Suppressor macrophage treated with lipopolysaccharide for 4 hours (primary cell): ENCODE measurements at regions not wholly inside any gene's neighbourhood (a gene's known extent, or its start where the extent isn't known, plus 50 kb on each side); places are given as distances from the start of the nearest gene placed in this dataset.
"Not testable (repeated sequence)": the region's sequence is repeated elsewhere in the genome, so short reads cannot be mapped to it uniquely, and the experiment has no call there.

Experiments used
- DNase-seq: peaks from one replicate; pipeline ENCODE4 v3.0.0-alpha.2; 2020

DNA sequence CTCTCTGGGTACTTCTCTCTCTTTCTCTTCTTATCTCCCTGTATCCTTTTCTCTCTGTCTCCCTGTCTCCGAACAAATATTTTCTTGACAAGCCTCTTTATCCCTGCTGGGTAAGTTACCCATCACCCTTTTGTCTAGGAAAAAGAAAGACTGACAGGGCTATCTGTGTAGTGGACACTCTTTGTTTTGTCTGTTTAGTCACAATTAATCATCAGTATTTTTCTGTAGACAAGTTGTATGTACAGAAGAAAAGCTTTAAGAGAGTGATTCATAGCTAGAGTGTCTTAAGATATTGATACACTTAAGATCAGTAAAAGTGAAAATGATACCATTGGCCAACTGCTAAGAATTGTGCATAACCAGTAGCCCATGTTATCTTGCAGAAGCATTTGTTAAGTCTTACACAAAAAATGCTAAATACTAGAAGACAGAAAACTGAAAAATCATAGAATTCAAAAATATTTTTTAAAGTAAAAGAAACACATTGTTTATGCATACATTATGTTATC, 1043.8 kb upstream of the EDIL3 start:
- DNase-seq: no peak

- DNase-seq: not testable (repeated sequence)
Measured at GRCh38 chr5:85431726-85432125, 1047.0 kb upstream of the EDIL3 start.

- no peak for DNase-seq
Measured at GRCh38 chr5:85441156-85441555, 1056.5 kb upstream of the EDIL3 start.

DNA sequence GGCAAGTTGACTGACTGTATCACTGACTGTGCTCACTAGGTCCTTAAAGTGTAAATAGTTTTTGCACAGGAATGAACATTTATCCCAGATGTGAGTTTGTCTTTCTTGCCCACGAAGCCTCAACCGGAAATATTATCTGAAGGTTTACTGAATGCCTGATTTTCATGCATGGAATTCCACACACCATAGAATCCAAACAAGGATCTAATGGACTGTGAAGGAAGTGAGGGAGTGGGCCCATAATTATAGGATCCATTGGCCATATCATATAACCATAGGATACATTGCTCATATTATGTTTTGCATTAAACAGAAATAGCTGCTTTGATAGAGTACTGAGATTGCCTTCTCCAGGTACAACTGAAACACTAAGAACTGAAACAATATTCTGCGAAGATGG, 1057.2 kb upstream of the EDIL3 start:
- DNase-seq: no peak

GRCh38 chr5:85452322-85453025, 1067.8 kb upstream of the EDIL3 start:
- DNase-seq: no peak

- DNase-seq: no peak
Measured at GRCh38 chr5:85453026-85453349, 1068.3 kb upstream of the EDIL3 start.

DNA sequence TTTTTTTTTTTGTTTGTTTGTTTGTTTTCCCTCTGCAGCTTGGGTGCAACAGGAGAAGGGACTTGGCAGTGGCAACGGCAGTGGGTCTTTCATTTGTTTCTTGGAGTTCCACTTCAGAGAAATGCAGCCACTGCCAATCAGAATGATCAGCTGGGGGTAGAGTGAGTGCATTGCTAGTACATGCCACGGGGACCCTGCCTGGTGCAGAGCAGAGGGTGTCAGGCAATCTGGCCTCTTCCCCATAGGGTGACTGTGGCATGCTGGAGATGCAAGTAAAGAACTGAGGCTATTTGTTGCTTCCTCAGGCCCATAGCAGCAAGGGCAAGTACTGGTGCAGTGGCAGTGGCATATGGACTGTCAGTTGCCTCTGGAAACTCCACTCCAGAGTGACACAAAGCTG, 1073.6 kb upstream of the EDIL3 start:
- DNase-seq: no peak

DNA sequence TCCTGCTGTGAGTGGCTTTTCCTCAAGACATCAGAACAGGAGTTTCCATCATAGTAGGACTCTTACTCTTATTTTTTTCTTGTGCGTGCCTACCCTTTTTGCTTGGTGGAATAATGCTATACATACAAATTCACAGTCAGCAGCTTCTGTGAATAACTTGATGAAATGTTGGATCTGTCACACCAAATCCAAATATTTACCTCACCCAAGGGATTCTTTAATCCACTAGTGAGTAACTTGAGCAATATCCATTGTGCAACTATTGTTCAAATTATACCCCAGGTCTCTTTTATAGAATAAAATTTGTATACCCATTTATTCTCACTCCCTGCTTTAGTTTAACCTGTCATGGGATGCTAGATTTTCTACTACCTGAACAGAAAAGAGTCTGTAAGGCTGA, 1078.3 kb upstream of the EDIL3 start:
- no peak for DNase-seq

DNA sequence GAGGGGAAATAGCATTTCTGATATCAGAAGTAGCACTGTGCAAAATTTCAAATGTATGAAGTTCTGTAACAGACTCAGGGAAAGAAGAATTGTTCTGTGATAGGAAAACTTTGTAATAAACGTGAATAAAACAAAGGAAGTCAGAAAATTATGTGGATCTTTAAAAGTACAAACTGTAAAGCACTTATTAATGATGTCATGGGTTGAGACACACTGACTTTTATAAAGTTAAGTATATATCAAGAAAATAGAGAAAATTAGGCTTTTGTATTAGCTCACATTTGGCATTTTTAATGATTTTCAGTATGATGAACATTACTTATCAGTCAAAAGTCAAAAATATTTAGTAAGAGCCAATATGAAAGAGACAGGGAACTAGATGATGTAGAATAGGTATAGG, 1081.7 kb upstream of the EDIL3 start:
- DNase-seq: no peak

GRCh38 chr5:85472749-85473148, 1088.1 kb upstream of the EDIL3 start:
- DNase-seq: no peak

GRCh38 chr5:85475151-85475550, 1090.5 kb upstream of the EDIL3 start:
- DNase-seq: not testable (repeated sequence)

GRCh38 chr5:85476617-85477016, 1091.9 kb upstream of the EDIL3 start:
- DNase-seq: no peak

DNA sequence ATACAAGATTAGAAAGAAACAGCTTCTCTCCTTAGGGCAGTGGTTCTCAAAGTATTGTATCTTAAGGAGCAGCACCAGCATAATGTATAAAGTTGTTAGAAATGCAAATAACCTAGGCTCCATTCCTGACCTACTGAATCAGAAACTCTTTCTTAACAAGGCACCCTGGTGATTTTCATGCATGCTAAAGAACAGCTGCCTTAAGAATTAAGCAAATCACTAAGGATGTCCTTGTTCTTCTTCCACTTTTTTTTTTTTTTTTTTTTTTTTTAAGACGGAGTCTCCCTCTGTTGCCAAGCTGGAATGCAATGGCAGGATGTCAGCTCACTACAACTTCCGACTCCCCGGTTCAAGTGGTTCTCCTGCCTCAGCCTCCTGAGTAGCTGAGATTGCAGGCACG, 1095.2 kb upstream of the EDIL3 start:
- no peak for DNase-seq

DNA sequence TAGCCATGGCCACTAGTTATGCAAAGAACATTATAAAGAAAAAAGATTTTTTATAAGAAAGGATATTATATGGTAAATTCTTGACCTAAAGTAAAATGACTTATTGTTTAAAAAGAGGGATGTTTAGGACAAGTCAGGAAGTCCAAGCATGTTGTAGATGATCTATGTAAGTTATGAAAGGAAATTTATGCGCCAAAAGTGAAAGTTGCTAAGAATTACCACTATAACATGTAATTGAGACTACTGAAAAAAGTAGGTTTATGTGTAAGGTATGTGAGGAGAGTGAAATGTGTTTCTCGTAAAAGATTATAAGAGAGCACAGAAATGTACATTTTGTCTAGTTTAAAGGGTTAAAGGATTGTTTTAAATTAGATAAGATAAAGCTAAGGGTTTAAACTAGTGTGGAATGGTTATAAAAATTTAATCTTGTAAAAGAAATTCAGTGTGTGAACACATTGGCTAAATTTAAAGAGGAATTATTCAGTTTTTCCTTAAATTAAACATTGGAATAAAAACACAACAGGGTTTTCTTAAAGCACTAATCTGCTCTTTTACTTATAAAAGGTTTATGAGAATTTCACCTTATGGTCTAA, 1100.4 kb upstream of the EDIL3 start:
- DNase-seq: no peak

DNA sequence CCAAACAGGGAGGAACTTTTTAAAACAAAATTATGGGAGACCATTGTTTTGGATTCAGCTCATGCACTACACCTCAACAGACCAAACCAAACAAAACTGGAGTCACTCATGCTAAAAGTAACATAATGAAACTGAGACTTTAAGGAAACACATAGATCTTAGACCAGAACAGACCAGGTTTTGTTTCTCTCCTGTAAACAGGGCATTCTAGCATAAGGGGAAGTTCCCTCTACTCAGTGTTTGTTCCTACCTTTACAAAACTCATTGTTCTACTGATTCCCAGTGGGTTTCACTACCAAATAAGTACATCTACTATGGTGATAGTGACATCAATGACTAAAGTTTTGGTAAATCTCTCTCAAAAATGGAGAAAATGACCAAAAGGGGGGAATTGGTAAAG, 1103.6 kb upstream of the EDIL3 start:
- DNase-seq: no peak

GRCh38 chr5:85500869-85501268, 1116.2 kb upstream of the EDIL3 start:
- DNase-seq: no peak

DNA sequence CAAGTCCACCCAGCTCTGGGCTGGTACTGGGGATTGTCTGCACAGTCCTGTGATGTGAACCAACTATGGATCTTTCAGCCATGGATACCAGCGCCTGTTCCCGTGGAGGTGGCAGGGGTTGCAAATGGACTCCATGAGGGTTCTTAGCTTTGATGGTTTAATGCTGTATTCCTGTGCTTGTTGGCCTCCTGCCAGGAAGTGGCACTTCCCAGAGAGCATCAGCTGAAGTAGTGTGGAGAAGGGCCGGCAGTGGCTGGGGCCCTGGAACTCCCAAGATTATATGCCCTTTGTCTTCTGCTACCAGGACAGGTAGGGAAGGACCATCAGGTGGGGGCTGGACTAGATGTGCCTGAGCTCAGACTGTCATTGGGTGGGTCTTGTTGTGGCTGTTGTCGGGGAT, 1104.8 kb upstream of the COX7C start:
- no peak for DNase-seq

- DNase-seq: no peak
Measured at GRCh38 chr5:85515588-85515987, 1102.2 kb upstream of the COX7C start.

DNA sequence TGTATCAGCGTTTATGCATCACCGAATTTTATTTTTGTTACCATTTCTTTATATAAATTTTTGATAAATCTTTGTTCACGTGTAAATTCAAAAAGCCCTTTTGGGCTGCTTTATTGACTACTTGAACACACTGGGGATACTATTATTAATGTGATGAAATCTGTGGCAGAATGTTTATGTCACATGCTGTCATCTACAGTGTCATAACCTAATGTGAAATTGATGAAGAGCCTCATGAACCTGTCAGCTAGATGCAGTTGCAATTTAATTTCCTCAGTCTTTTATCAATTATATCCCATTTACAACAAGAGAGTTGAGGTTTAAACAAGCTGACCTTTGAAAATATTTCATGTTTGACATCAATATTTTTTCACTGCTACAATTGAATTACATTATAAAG, 1100.4 kb upstream of the COX7C start:
- no peak for DNase-seq

- DNase-seq: no peak
Measured at GRCh38 chr5:85533341-85534047, 1084.2 kb upstream of the COX7C start.

DNA sequence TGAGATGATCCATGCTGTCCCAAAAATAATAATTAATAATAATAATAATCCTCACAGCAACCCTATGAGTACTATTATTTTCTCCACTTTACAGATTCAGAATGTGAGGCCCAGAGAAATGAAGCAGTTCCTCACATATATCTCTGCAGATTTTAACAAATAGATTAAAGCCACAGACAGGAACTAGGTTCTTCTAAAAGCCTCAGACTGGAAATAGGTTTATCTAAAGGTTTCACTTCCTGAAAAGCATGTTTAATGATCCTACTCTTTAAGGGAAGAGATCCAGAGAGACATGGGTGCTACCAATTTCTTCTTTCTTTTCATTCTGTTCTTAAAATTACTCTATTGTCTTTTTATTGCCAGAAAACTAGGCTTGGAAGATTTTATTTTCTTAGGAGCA, 1079.4 kb upstream of the COX7C start:
- DNase-seq: peak; percentile 0

- no peak for DNase-seq
Measured at GRCh38 chr5:85545129-85545528, 1072.6 kb upstream of the COX7C start.

DNA sequence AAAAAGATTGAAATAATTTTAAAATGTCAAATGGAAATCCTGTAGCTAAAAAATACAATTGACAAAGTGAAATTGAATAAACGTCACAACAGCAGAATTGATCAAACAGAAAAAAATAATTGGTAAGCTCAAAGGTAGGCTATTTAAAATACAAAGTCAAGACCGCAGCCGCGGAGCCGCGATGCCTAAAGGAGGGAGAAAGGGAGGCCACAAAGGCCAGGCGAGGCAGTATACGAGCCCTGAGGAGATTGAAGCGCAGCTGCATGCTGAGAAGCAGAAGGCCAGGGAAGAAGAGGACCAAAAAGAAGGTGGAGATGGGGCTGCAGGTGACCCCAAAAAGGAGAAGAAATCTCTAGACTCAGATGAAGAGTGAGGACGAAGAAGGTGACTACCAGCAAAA, 1068.5 kb upstream of the COX7C start:
- no peak for DNase-seq

- DNase-seq: no peak
Measured at GRCh38 chr5:85549836-85550599, 1067.7 kb upstream of the COX7C start.
